ENCODE measurements at regions not wholly inside any gene's neighbourhood (a gene's known extent, or its start where the extent isn't known, plus 50 kb on each side); places are given as distances from the start of the nearest gene placed in this dataset.

- TF ChIP-seq CTCF (conservative IDR thresholded peaks at IDR 0.05; ENCODE audit: low read depth, low read length) (no peak), POLR2A (IDR thresholded peaks at IDR 0.05; ENCODE audit: low read depth, low read length) (no peak), USF2 (IDR thresholded peaks at IDR 0.05; ENCODE audit: low read depth, low read length) (no peak), BHLHE40 (IDR thresholded peaks at IDR 0.05; ENCODE audit: low read depth, low read length) (no peak), MAZ (IDR thresholded peaks at IDR 0.05; ENCODE audit: borderline replicate concordance, low read depth, low read length) (no peak), NFE2L2 (IDR thresholded peaks at IDR 0.05; ENCODE audit: low read depth, low read length) (no peak), CEBPB (IDR thresholded peaks at IDR 0.05; ENCODE audit: low read depth, low read length) (no peak), SMC3 (IDR thresholded peaks at IDR 0.05; ENCODE audit: low read depth, low read length) (no peak)
Observed at GRCh38 chr2:102091908-102092307, 50.6 kb upstream of the IL1R1 start.

Measured in IMR-90 (cell line).